Neural cell (in vitro differentiated cells): ENCODE measurements at regions not wholly inside any gene's neighbourhood (a gene's known extent, or its start where the extent isn't known, plus 50 kb on each side); places are given as distances from the start of the nearest gene placed in this dataset.

Experiments
- EP300 ChIP-seq: fragments of 450-650 bp; conservative IDR thresholded peaks from 2 replicates; pipeline ENCODE4 v1.6.1; 2014; ENCODE audit warnings: antibody characterized with exemption, mild to moderate bottlenecking, moderate library complexity; ENCODE audit not compliant: poor library complexity, severe bottlenecking
- EZH2 ChIP-seq: fragments of 200-600, 300-800 bp; shearing (Covaris generic), sonication (generic); IDR thresholded peaks from 2 replicates; pipeline ENCODE4 v1.6.1; 2014; ENCODE audit warnings: antibody characterized with exemption, low read length, borderline replicate concordance, mild to moderate bottlenecking; ENCODE audit not compliant: insufficient read depth, poor library complexity, severe bottlenecking
- MXI1 ChIP-seq: fragments of 450-650 bp; conservative IDR thresholded peaks from 2 replicates; pipeline ENCODE4 v1.6.1; 2014; ENCODE audit warnings: antibody characterized with exemption, mild to moderate bottlenecking; ENCODE audit not compliant: poor library complexity, severe bottlenecking
- POLR2AphosphoS5 ChIP-seq: IDR thresholded peaks from 2 replicates; pipeline ENCODE4 v1.6.1; 2012
- RAD21 ChIP-seq: fragments of 450-650 bp; conservative IDR thresholded peaks from 2 replicates; pipeline ENCODE4 v1.6.1; 2014; ENCODE audit warnings: antibody characterized with exemption, mild to moderate bottlenecking, moderate library complexity
- SMC3 ChIP-seq: fragments of 450-650 bp; conservative IDR thresholded peaks from 2 replicates; pipeline ENCODE4 v1.6.1; 2014; ENCODE audit warnings: antibody characterized with exemption, mild to moderate bottlenecking, moderate library complexity; ENCODE audit not compliant: poor library complexity
- TAF1 ChIP-seq: IDR thresholded peaks from 2 replicates; pipeline ENCODE4 v1.6.1; 2012; ENCODE audit warnings: low read depth
- TF ChIP-seq, protein P1 (sequence below): fragments of 450-650 bp; IDR thresholded peaks from 2 replicates; pipeline ENCODE4 v1.5.1; 2014; ENCODE audit warnings: antibody characterized with exemption, mild to moderate bottlenecking, moderate library complexity; ENCODE audit not compliant: poor library complexity, severe bottlenecking
- TF ChIP-seq, protein P2 (sequence below): IDR thresholded peaks from 2 replicates; pipeline ENCODE4 v1.6.1; 2012; ENCODE audit warnings: borderline replicate concordance

- TF ChIP-seq EZH2 (no peak), POLR2AphosphoS5 (no peak), EP300 (no peak), MXI1 (no peak), SMC3 (no peak), TAF1 (no peak), RAD21 (no peak)
- TF ChIP-seq, protein P1, sequence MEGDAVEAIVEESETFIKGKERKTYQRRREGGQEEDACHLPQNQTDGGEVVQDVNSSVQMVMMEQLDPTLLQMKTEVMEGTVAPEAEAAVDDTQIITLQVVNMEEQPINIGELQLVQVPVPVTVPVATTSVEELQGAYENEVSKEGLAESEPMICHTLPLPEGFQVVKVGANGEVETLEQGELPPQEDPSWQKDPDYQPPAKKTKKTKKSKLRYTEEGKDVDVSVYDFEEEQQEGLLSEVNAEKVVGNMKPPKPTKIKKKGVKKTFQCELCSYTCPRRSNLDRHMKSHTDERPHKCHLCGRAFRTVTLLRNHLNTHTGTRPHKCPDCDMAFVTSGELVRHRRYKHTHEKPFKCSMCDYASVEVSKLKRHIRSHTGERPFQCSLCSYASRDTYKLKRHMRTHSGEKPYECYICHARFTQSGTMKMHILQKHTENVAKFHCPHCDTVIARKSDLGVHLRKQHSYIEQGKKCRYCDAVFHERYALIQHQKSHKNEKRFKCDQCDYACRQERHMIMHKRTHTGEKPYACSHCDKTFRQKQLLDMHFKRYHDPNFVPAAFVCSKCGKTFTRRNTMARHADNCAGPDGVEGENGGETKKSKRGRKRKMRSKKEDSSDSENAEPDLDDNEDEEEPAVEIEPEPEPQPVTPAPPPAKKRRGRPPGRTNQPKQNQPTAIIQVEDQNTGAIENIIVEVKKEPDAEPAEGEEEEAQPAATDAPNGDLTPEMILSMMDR, result no peak
- TF ChIP-seq, protein P2, sequence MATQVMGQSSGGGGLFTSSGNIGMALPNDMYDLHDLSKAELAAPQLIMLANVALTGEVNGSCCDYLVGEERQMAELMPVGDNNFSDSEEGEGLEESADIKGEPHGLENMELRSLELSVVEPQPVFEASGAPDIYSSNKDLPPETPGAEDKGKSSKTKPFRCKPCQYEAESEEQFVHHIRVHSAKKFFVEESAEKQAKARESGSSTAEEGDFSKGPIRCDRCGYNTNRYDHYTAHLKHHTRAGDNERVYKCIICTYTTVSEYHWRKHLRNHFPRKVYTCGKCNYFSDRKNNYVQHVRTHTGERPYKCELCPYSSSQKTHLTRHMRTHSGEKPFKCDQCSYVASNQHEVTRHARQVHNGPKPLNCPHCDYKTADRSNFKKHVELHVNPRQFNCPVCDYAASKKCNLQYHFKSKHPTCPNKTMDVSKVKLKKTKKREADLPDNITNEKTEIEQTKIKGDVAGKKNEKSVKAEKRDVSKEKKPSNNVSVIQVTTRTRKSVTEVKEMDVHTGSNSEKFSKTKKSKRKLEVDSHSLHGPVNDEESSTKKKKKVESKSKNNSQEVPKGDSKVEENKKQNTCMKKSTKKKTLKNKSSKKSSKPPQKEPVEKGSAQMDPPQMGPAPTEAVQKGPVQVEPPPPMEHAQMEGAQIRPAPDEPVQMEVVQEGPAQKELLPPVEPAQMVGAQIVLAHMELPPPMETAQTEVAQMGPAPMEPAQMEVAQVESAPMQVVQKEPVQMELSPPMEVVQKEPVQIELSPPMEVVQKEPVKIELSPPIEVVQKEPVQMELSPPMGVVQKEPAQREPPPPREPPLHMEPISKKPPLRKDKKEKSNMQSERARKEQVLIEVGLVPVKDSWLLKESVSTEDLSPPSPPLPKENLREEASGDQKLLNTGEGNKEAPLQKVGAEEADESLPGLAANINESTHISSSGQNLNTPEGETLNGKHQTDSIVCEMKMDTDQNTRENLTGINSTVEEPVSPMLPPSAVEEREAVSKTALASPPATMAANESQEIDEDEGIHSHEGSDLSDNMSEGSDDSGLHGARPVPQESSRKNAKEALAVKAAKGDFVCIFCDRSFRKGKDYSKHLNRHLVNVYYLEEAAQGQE, result no peak
Observed at GRCh38 chr10:83301732-83302131, 837.6 kb upstream of the GHITM start.
